Panc1 (cell line): ENCODE measurements at regions not wholly inside any gene's neighbourhood (a gene's known extent, or its start where the extent isn't known, plus 50 kb on each side); places are given as distances from the start of the nearest gene placed in this dataset.

Source experiments
- ATAC-seq: fragments of 200-7000 bp; cut with Tn5 transposase; 2 replicates; pipeline ENCODE4 v1.9.1; 2020; ENCODE audit warnings: mild to moderate bottlenecking, moderate library complexity
- BruUV-seq: library from RNA; stranded (reverse); fragments of 400-500 nt; replicated peaks from 2 replicates; lab custom pipeline; 2021; lab: Mats Ljungman, UMichigan
- CTCF ChIA-PET: fragments of 300-600 bp; sonication (Branson Sonifier 250); formaldehyde crosslinking; loops from one replicate; lab custom pipeline; 2022; ENCODE audit warnings: antibody characterized with exemption; lab: Charles Lee
- POLR2A ChIA-PET: fragments of 300-600 bp; sonication (Branson Sonifier 250); formaldehyde crosslinking; loops from one replicate; lab custom pipeline; 2022; ENCODE audit warnings: antibody characterized with exemption; lab: Charles Lee
- DNase-seq: peaks from one replicate; pipeline ENCODE4 v3.0.0-alpha.2; 2010; ENCODE audit warnings: low read depth, low spot score
- H3K27ac ChIP-seq: 2 replicates; pipeline ENCODE4 v1.5.1; 2011; ENCODE audit warnings: mild to moderate bottlenecking, low read length, inconsistent platforms
- H3K27me3 ChIP-seq: fragments of 200-500 bp; sonication (Bioruptor generic); 2 replicates; pipeline ENCODE4 v1.6.0; 2014; ENCODE audit warnings: low read length, inconsistent platforms; ENCODE audit not compliant: control insufficient read depth, insufficient read depth
- H3K36me3 ChIP-seq: fragments of 200-500 bp; sonication (Bioruptor generic); 2 replicates; pipeline ENCODE4 v1.5.1; 2014; ENCODE audit warnings: inconsistent platforms, mild to moderate bottlenecking, low read length, moderate library complexity; ENCODE audit not compliant: control insufficient read depth, insufficient read depth
- H3K4me1 ChIP-seq: 2 replicates; pipeline ENCODE4 v1.5.1; 2011; ENCODE audit warnings: inconsistent platforms, mild to moderate bottlenecking, low read length, moderate library complexity; ENCODE audit not compliant: control insufficient read depth, insufficient read depth
- H3K4me3 ChIP-seq, 2 experiments: 2 replicates each; pipeline ENCODE4 v1.5.1; 2011 to 2012; ENCODE audit warnings: low read depth in 2 of 2, low read length in 2 of 2, mild to moderate bottlenecking in 2 of 2, inconsistent platforms in 1 of 2, moderate library complexity in 1 of 2
- H3K9me3 ChIP-seq: fragments of 200-500 bp; sonication (Bioruptor generic); 2 replicates; pipeline ENCODE4 v1.5.1; 2014; ENCODE audit warnings: low read depth, mild to moderate bottlenecking, inconsistent platforms, low read length, moderate library complexity; ENCODE audit not compliant: control insufficient read depth, insufficient read depth
- POLR2AphosphoS5 ChIP-seq: IDR thresholded peaks from 2 replicates; pipeline ENCODE4 v1.6.1; 2012; ENCODE audit warnings: mild to moderate bottlenecking, low read depth, low read length, moderate library complexity
- SIN3A ChIP-seq: IDR thresholded peaks from 2 replicates; pipeline ENCODE4 v1.6.1; 2012; ENCODE audit warnings: low read depth, mild to moderate bottlenecking, low read length, moderate library complexity, borderline replicate concordance; ENCODE audit not compliant: insufficient read depth
- TCF7L2 ChIP-seq: IDR thresholded peaks from 2 replicates; pipeline ENCODE4 v1.6.1; 2011; ENCODE audit warnings: mild to moderate bottlenecking, low read depth, low read length, inconsistent platforms
- in situ Hi-C: cut with HindIII; loops from 2 replicates; pipeline ENCODE4 v1.10.0; 2016; ENCODE audit warnings: low sequenced_read_pairs, low pct_unique_long_range_greater_than_20kb
- intact Hi-C: fragments of 100-400 bp; cut with micrococcal nuclease; formaldehyde crosslinking; loops from one replicate; pipeline ENCODE4 v1.10.0; 2022; ENCODE audit not compliant: unreplicated experiment
- TF ChIP-seq, protein P1 (sequence below): fragments of 450-650 bp; IDR thresholded peaks from 2 replicates; pipeline ENCODE4 v1.5.1; 2017; ENCODE audit warnings: mild to moderate bottlenecking
- TF ChIP-seq, protein P2 (sequence below), 2 experiments: IDR thresholded peaks; 2 replicates each; pipeline ENCODE4 v1.6.1; 2011 to 2012; ENCODE audit warnings: low read depth in 2 of 2, control low read depth in 1 of 2, low read length in 1 of 2, mild to moderate bottlenecking in 1 of 2, moderate library complexity in 1 of 2; ENCODE audit not compliant: insufficient read depth in 1 of 2

DNA sequence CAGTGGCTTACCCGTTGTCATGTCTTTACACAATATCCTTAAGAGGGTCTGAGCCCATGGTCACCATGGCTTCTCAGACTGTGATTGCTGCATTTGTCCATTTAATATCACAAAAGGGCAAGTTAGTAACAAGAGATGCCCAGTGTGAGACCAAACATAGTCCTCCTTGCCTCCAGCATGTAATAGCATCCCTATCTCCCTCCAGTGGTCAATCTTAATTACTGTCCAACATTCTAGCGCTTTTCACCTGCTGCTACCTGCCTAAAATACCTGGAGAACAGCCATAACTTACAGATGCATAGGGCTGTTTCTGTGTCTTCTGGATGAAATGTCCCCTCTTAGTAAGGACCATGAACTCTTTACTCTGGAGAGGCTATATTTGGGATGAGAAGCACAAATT is 267.2 kb upstream of the DAB2 start:
- no peak overlapping the region for H3K4me3 ChIP-seq
- ATAC-seq (no peak), DNase-seq (no peak)
- POLR2A ChIA-PET, result no interaction called here
- BruUV-seq, result no TSS peak
- no peaks in the 10 kb centered on the region for H3K9me3 ChIP-seq
- TF ChIP-seq, protein P1, sequence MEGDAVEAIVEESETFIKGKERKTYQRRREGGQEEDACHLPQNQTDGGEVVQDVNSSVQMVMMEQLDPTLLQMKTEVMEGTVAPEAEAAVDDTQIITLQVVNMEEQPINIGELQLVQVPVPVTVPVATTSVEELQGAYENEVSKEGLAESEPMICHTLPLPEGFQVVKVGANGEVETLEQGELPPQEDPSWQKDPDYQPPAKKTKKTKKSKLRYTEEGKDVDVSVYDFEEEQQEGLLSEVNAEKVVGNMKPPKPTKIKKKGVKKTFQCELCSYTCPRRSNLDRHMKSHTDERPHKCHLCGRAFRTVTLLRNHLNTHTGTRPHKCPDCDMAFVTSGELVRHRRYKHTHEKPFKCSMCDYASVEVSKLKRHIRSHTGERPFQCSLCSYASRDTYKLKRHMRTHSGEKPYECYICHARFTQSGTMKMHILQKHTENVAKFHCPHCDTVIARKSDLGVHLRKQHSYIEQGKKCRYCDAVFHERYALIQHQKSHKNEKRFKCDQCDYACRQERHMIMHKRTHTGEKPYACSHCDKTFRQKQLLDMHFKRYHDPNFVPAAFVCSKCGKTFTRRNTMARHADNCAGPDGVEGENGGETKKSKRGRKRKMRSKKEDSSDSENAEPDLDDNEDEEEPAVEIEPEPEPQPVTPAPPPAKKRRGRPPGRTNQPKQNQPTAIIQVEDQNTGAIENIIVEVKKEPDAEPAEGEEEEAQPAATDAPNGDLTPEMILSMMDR, result peak; percentile 31
- no peak for TF ChIP-seq SIN3A
- H3K27ac ChIP-seq, result no peak overlapping the region
- no peaks in the 10 kb centered on the region for H3K36me3 ChIP-seq
- H3K27me3 ChIP-seq, result no peaks in the 10 kb centered on the region
- H3K4me1 ChIP-seq, result no peaks in the 10 kb centered on the region
- intact Hi-C loops, result no loop called here
- in situ Hi-C loops, result no loop called here
- CTCF ChIA-PET, result no interaction called here

DNA sequence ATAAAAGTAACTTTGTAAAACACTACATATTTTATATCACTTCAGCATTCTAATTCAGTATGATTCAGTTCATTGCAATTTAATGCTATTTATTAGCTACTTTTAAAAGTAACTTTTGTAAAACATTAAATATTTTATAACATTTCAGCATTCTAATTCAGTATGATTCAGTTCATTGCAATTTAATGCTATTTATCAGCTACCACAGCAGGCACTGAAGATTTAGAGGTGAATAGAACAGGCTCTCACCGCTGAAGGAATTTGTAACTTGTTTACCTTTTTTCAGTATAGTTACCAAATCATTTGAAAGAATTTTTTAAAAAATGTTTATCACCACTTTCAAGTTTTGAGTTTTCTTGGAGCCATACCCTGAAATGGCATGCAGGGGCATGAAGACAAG is 266.4 kb upstream of the DAB2 start:
- no peaks in the 10 kb centered on the region for H3K9me3 ChIP-seq
- H3K36me3 ChIP-seq, result no peaks in the 10 kb centered on the region
- H3K4me3 ChIP-seq, result no peak overlapping the region
- no peaks in the 10 kb centered on the region for H3K27me3 ChIP-seq
- in situ Hi-C loops (no loop called here), intact Hi-C loops (no loop called here)
- H3K27ac ChIP-seq, result no peak overlapping the region
- TF ChIP-seq TCF7L2 (no peak), POLR2AphosphoS5 (no peak), SIN3A (no peak)
- TF ChIP-seq, protein P2, sequence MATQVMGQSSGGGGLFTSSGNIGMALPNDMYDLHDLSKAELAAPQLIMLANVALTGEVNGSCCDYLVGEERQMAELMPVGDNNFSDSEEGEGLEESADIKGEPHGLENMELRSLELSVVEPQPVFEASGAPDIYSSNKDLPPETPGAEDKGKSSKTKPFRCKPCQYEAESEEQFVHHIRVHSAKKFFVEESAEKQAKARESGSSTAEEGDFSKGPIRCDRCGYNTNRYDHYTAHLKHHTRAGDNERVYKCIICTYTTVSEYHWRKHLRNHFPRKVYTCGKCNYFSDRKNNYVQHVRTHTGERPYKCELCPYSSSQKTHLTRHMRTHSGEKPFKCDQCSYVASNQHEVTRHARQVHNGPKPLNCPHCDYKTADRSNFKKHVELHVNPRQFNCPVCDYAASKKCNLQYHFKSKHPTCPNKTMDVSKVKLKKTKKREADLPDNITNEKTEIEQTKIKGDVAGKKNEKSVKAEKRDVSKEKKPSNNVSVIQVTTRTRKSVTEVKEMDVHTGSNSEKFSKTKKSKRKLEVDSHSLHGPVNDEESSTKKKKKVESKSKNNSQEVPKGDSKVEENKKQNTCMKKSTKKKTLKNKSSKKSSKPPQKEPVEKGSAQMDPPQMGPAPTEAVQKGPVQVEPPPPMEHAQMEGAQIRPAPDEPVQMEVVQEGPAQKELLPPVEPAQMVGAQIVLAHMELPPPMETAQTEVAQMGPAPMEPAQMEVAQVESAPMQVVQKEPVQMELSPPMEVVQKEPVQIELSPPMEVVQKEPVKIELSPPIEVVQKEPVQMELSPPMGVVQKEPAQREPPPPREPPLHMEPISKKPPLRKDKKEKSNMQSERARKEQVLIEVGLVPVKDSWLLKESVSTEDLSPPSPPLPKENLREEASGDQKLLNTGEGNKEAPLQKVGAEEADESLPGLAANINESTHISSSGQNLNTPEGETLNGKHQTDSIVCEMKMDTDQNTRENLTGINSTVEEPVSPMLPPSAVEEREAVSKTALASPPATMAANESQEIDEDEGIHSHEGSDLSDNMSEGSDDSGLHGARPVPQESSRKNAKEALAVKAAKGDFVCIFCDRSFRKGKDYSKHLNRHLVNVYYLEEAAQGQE (IDR thresholded peaks at IDR 0.05; ENCODE audit: insufficient read depth in 1 of 2, low read depth in 2 of 2, low read length in 1 of 2), result no peak
- TF ChIP-seq, protein P1, result no peak
- DNase-seq, result no peak
- POLR2A ChIA-PET, result no interaction called here
- H3K4me1 ChIP-seq, result no peaks in the 10 kb centered on the region
- no TSS peak for BruUV-seq
- no peak for ATAC-seq
- CTCF ChIA-PET, result no interaction called here
